ENCODE measurements at regions not wholly inside any gene's neighbourhood (a gene's known extent, or its start where the extent isn't known, plus 50 kb on each side); places are given as distances from the start of the nearest gene placed in this dataset.

DNA sequence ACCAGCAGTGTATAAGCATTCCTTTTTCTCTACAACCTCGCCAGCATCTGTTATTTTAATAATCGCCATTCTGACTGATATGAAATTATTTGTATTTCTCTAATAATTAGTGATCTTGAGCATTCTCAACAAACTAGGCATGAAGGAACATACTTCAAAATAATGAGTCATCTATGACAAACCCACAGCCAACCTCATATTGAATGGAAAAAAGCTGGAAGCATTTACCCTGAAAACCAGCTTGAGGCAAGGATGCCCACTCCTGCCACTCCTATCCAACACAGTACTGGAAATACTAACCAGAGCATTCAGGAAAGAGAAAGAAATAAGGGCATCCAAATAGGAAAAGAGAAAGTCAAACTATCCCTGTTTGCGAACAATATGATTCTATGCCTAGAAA is 390.6 kb upstream of the ID4 start:
- no peak overlapping the region for H3K4me2 ChIP-seq (ENCODE audit: low read depth, low read length, poor library complexity, severe bottlenecking)
- H4K20me1 ChIP-seq (ENCODE audit: insufficient read depth, low read depth, low read length) = no peaks in the 10 kb centered on the region
- H3K36me3 ChIP-seq (ENCODE audit: insufficient read depth, low read length) = no peaks in the 10 kb centered on the region
- no peaks in the 10 kb centered on the region for H3K4me1 ChIP-seq (ENCODE audit: low read length)
- H3K27me3 ChIP-seq (ENCODE audit: low read length) = no peaks in the 10 kb centered on the region
- no peaks in the 10 kb centered on the region for H3K79me2 ChIP-seq (ENCODE audit: low read length)
- no peak overlapping the region for H3K9ac ChIP-seq (ENCODE audit: low read length)
- no peaks in the 10 kb centered on the region for H3K9me3 ChIP-seq (ENCODE audit: low read length)
- H3K27ac ChIP-seq (ENCODE audit: low read length) = no peak overlapping the region
- no peak for DNase-seq
- H3K4me3 ChIP-seq (ENCODE audit: low read length) = no peak overlapping the region
- no peak overlapping the region for H2AFZ ChIP-seq (ENCODE audit: low read length)
- no peaks in the 10 kb centered on the region for H3K9me2 ChIP-seq (replicated peaks; ENCODE audit: insufficient read depth, low read length)

DNA sequence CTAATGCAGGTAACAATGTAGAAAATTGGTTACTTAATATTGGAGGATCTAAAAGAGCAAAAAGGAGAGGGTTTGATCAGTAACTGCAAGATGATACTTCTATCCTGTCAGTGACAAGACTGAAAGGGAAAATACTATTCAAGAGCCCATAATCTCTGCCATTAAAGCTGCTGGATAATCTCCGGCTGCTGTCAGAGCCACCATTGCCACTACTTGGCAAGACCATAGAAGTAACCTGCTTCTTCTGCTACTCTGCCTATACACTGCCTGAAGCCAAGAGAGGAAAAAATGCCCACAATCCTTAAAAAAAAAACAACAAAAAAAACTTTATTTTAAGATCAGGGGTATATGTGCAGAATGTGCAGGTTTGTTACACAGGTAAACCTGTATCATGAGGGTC is 386.5 kb upstream of the ID4 start:
- no peaks in the 10 kb centered on the region for H3K79me2 ChIP-seq (ENCODE audit: low read length)
- no peak for DNase-seq
- H3K4me3 ChIP-seq (ENCODE audit: low read length) = no peak overlapping the region
- no peaks in the 10 kb centered on the region for H3K9me3 ChIP-seq (ENCODE audit: low read length)
- H3K9ac ChIP-seq (ENCODE audit: low read length) = no peak overlapping the region
- no peaks in the 10 kb centered on the region for H3K27me3 ChIP-seq (ENCODE audit: low read length)
- H2AFZ ChIP-seq (ENCODE audit: low read length) = no peak overlapping the region
- H4K20me1 ChIP-seq (ENCODE audit: insufficient read depth, low read depth, low read length) = no peaks in the 10 kb centered on the region
- no peak overlapping the region for H3K27ac ChIP-seq (ENCODE audit: low read length)
- H3K36me3 ChIP-seq (ENCODE audit: insufficient read depth, low read length) = no peaks in the 10 kb centered on the region
- H3K9me2 ChIP-seq (replicated peaks; ENCODE audit: insufficient read depth, low read length) = no peaks in the 10 kb centered on the region
- no peak overlapping the region for H3K4me2 ChIP-seq (ENCODE audit: low read depth, low read length, poor library complexity, severe bottlenecking)
- H3K4me1 ChIP-seq (ENCODE audit: low read length) = no peaks in the 10 kb centered on the region

DNA sequence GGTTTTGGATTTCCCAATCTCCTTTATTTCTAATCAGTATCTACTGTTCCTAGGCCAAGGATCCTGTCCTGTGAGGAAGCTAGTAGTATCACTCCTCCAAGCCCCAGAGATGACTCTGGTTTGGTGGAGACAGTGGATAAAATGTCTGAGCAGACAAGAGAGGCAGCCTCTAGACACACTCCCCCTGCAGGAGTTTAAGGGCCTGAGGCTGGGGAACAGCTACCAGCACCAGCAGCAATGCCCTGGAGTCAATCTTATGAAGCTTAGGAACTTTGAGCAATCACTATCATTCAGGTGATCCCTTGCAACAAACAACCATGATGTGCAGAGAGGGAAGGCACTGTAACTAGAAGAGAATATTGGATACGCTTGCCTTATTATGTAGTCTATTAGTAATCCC is 384.7 kb upstream of the ID4 start:
- no peaks in the 10 kb centered on the region for H3K79me2 ChIP-seq (ENCODE audit: low read length)
- no peak overlapping the region for H3K9ac ChIP-seq (ENCODE audit: low read length)
- H3K36me3 ChIP-seq (ENCODE audit: insufficient read depth, low read length) = no peaks in the 10 kb centered on the region
- no peak overlapping the region for H3K27ac ChIP-seq (ENCODE audit: low read length)
- DNase-seq = no peak
- H3K4me3 ChIP-seq (ENCODE audit: low read length) = no peak overlapping the region
- H3K4me2 ChIP-seq (ENCODE audit: low read depth, low read length, poor library complexity, severe bottlenecking) = no peak overlapping the region
- no peak overlapping the region for H2AFZ ChIP-seq (ENCODE audit: low read length)
- no peaks in the 10 kb centered on the region for H3K27me3 ChIP-seq (ENCODE audit: low read length)
- no peaks in the 10 kb centered on the region for H3K4me1 ChIP-seq (ENCODE audit: low read length)
- no peaks in the 10 kb centered on the region for H3K9me2 ChIP-seq (replicated peaks; ENCODE audit: insufficient read depth, low read length)
- H3K9me3 ChIP-seq (ENCODE audit: low read length) = no peaks in the 10 kb centered on the region
- no peaks in the 10 kb centered on the region for H4K20me1 ChIP-seq (ENCODE audit: insufficient read depth, low read depth, low read length)

DNA sequence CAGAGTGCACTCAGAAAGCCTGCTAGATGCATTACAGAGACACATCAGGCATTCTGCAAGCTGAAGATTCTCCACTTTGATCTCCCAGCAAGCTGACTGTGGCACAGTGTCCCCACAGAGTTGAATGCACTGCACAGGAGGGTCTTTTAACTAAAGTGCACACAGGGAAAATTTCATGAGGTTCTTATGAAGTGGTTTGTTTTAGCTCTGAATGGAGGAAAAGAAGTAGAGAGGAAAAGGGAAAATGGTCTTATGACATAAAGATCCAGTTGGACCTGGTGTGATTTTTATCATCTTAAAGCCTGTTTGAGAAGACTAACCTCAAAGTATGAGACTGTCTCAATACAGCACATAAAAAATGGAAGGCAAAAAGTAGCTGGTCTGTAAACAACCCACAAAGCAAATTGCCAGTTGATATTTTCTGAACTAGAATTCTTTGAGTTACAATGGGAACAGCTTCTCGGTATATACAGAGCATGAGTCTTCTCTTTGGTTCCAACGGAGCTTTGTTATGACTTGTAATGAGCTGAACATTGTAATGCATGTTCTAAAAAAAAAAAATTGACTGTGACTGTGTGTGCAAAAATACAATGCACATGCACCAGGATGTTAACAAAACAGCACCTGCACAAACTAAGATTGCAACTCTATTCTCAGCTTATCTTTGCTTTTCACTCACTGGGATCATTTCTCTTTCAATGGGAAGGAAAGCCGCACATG is 383.0 kb upstream of the ID4 start:
- Histone ChIP-seq H3K4me2 (ENCODE audit: low read depth, low read length, poor library complexity, severe bottlenecking) (no peak overlapping the region), H3K4me1 (ENCODE audit: low read length) (no peaks in the 10 kb centered on the region), H3K9me3 (ENCODE audit: low read length) (no peaks in the 10 kb centered on the region), H3K27ac (ENCODE audit: low read length) (no peak overlapping the region), H3K27me3 (ENCODE audit: low read length) (no peaks in the 10 kb centered on the region), H3K9me2 (replicated peaks; ENCODE audit: insufficient read depth, low read length) (no peaks in the 10 kb centered on the region), H2AFZ (ENCODE audit: low read length) (no peak overlapping the region), H3K9ac (ENCODE audit: low read length) (no peak overlapping the region), H3K4me3 (ENCODE audit: low read length) (no peak overlapping the region), H4K20me1 (ENCODE audit: insufficient read depth, low read depth, low read length) (no peaks in the 10 kb centered on the region), H3K79me2 (ENCODE audit: low read length) (no peaks in the 10 kb centered on the region), H3K36me3 (ENCODE audit: insufficient read depth, low read length) (no peaks in the 10 kb centered on the region)
- no peak for DNase-seq

DNA sequence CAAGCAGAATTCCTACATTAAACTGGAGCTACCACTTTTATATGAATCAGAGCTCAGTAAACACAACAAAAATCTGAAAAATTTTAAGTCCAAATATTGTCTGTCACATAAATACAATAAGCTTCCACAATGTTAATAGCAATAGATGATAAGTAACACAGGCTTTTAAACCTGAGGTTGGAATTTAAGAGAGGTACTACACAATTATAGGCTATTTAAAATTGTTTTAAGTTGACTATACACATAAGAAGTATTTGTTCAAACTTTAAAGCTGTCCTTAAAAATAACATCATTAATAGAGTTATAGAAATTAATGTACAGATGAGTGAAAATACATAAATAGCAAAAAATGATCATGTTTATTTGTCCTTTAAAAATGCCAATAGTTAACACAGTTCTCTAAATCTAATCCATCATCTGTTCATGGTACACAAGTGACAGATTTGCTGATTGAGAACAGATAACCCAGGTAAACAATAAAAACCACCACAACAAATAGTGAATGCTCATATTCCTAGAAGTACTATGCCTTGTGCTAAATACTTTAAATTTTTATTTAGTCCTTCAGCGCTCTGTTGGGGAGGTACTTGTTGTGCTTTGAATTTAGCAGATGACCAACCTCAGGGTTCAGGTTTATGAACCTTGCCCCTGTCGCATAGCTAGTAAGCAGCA is 382.3 kb upstream of the ID4 start:
- Histone ChIP-seq H3K79me2 (ENCODE audit: low read length) (no peaks in the 10 kb centered on the region), H3K4me2 (ENCODE audit: low read depth, low read length, poor library complexity, severe bottlenecking) (no peak overlapping the region), H3K4me1 (ENCODE audit: low read length) (no peaks in the 10 kb centered on the region), H3K9me2 (replicated peaks; ENCODE audit: insufficient read depth, low read length) (no peaks in the 10 kb centered on the region), H3K4me3 (ENCODE audit: low read length) (no peak overlapping the region), H4K20me1 (ENCODE audit: insufficient read depth, low read depth, low read length) (no peaks in the 10 kb centered on the region), H3K27ac (ENCODE audit: low read length) (no peak overlapping the region), H3K9me3 (ENCODE audit: low read length) (no peaks in the 10 kb centered on the region), H2AFZ (ENCODE audit: low read length) (no peak overlapping the region), H3K27me3 (ENCODE audit: low read length) (no peaks in the 10 kb centered on the region), H3K9ac (ENCODE audit: low read length) (no peak overlapping the region), H3K36me3 (ENCODE audit: insufficient read depth, low read length) (no peaks in the 10 kb centered on the region)
- no peak for DNase-seq

DNA sequence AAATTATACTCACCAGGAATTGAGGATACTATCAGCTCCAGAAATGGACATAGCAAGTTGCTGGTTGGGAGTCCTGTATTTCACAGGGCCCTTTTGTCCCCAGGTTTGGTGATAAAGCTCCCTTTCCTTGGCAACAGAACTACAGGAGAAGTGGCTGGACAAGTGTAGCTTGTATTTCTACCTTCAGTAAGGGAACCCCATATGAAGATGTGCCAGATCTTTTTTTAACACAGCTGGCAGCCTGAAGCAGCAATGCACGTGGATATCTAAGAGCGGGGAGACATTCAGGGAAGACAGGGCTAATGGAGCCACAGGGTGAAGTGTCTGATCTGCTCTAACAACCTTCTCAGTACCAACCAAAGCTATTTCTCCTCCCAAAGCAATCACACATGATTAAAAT is 373.9 kb upstream of the ID4 start:
- Histone ChIP-seq H3K27ac (ENCODE audit: low read length) (no peak overlapping the region), H3K9me2 (replicated peaks; ENCODE audit: insufficient read depth, low read length) (no peaks in the 10 kb centered on the region), H3K9me3 (ENCODE audit: low read length) (no peaks in the 10 kb centered on the region), H3K36me3 (ENCODE audit: insufficient read depth, low read length) (no peaks in the 10 kb centered on the region), H3K27me3 (ENCODE audit: low read length) (no peaks in the 10 kb centered on the region; the same call in 1 of the 2 replicates), H3K9ac (ENCODE audit: low read length) (no peak overlapping the region), H3K4me2 (ENCODE audit: low read depth, low read length, poor library complexity, severe bottlenecking) (no peak overlapping the region), H3K4me3 (ENCODE audit: low read length) (no peak overlapping the region), H4K20me1 (ENCODE audit: insufficient read depth, low read depth, low read length) (no peaks in the 10 kb centered on the region), H3K79me2 (ENCODE audit: low read length) (no peaks in the 10 kb centered on the region), H2AFZ (ENCODE audit: low read length) (no peak overlapping the region), H3K4me1 (ENCODE audit: low read length) (no peaks in the 10 kb centered on the region)
- no peak for DNase-seq

DNA sequence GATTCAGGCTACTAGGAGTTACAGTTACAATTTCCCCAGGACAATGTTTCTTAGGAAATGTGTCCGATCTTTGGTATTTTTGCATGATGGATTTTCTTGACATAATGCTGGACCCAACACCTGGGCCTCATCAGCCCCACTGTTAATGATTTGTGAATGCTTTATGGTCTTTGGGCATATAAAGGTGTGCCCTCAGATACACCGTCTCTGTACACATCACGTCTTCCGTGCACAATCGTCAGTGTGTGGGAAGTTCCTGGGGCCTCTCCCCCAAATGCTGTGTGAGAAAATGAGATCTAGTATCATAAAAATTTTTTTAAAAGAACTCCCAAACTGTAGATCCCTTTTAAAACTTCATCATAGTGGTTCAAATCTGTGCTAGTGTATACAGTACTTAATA is 373.2 kb upstream of the ID4 start:
- H3K4me3 ChIP-seq (ENCODE audit: low read length) = no peak overlapping the region
- H2AFZ ChIP-seq (ENCODE audit: low read length) = no peak overlapping the region
- H3K27me3 ChIP-seq (ENCODE audit: low read length) = no peaks in the 10 kb centered on the region; the same call in 1 of the 2 replicates
- no peaks in the 10 kb centered on the region for H3K36me3 ChIP-seq (ENCODE audit: insufficient read depth, low read length)
- H3K4me1 ChIP-seq (ENCODE audit: low read length) = no peaks in the 10 kb centered on the region
- H4K20me1 ChIP-seq (ENCODE audit: insufficient read depth, low read depth, low read length) = no peaks in the 10 kb centered on the region
- H3K9ac ChIP-seq (ENCODE audit: low read length) = no peak overlapping the region
- no peak overlapping the region for H3K4me2 ChIP-seq (ENCODE audit: low read depth, low read length, poor library complexity, severe bottlenecking)
- H3K27ac ChIP-seq (ENCODE audit: low read length) = no peak overlapping the region
- H3K79me2 ChIP-seq (ENCODE audit: low read length) = no peaks in the 10 kb centered on the region
- no peaks in the 10 kb centered on the region for H3K9me3 ChIP-seq (ENCODE audit: low read length)
- H3K9me2 ChIP-seq (replicated peaks; ENCODE audit: insufficient read depth, low read length) = no peaks in the 10 kb centered on the region
- DNase-seq = no peak

DNA sequence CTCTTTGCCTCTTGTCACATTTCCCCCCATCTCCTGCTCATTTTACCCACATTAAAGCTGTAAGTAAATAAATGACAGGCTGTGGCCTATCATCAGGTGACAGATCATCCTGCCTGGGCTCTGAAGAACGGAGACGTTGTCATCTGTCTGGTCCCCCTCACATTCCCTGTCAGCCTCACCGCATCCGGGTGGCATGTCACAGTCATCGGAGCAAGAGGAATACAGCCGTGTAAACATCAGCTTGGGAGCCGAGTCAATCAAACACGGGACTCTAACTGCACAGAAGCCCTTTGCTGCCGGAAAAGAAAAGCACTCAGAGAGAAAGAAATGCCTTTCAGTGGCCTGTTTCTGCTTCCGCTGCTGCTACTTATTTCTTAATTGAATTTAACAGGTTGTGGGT is 371.9 kb upstream of the ID4 start:
- DNase-seq = no peak
- no peak overlapping the region for H3K27ac ChIP-seq (ENCODE audit: low read length)
- H2AFZ ChIP-seq (ENCODE audit: low read length) = no peak overlapping the region
- no peaks in the 10 kb centered on the region for H3K9me2 ChIP-seq (replicated peaks; ENCODE audit: insufficient read depth, low read length)
- no peaks in the 10 kb centered on the region for H4K20me1 ChIP-seq (ENCODE audit: insufficient read depth, low read depth, low read length)
- no peaks in the 10 kb centered on the region for H3K79me2 ChIP-seq (ENCODE audit: low read length)
- no peak overlapping the region for H3K4me3 ChIP-seq (ENCODE audit: low read length)
- H3K9ac ChIP-seq (ENCODE audit: low read length) = no peak overlapping the region
- no peak overlapping the region for H3K4me2 ChIP-seq (ENCODE audit: low read depth, low read length, poor library complexity, severe bottlenecking)
- H3K36me3 ChIP-seq (ENCODE audit: insufficient read depth, low read length) = no peaks in the 10 kb centered on the region
- no peaks in the 10 kb centered on the region; the same call in 1 of the 2 replicates for H3K27me3 ChIP-seq (ENCODE audit: low read length)
- no peaks in the 10 kb centered on the region for H3K9me3 ChIP-seq (ENCODE audit: low read length)
- H3K4me1 ChIP-seq (ENCODE audit: low read length) = no peaks in the 10 kb centered on the region
